Skeletal muscle cell (primary cell): ENCODE measurements at regions not wholly inside any gene's neighbourhood (a gene's known extent, or its start where the extent isn't known, plus 50 kb on each side); places are given as distances from the start of the nearest gene placed in this dataset.

ENCODE experiments used
- DNase-seq: peaks from one replicate; pipeline ENCODE4 v3.0.0-alpha.2; 2010; ENCODE audit warnings: low read depth
- H3K4me3 ChIP-seq: 2 replicates; pipeline ENCODE4 v1.5.1; 2011; ENCODE audit warnings: low read depth, mild to moderate bottlenecking, control low read depth, low read length, moderate library complexity

DNA sequence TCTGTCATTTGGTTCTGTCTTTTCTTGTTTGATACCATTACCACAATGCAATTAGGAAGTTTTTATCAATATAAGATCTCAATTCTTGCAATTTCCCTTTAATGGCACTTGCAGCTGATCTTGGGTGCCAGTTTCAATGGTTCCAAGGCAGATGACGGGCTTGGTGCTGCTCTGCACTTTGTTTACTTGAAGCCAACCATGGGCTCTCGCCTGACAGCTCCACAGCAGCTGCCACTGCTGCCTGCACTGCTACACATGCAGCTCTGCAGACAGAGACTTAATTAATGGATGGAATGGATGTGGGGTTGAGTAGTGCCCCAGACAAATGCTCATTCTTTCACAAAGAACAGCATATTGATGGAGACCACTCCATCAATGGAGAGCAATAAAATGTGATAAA is 1024.3 kb upstream of the EPHA7 start:
- no peak for DNase-seq
- H3K4me3 ChIP-seq: no peak overlapping the region

DNA sequence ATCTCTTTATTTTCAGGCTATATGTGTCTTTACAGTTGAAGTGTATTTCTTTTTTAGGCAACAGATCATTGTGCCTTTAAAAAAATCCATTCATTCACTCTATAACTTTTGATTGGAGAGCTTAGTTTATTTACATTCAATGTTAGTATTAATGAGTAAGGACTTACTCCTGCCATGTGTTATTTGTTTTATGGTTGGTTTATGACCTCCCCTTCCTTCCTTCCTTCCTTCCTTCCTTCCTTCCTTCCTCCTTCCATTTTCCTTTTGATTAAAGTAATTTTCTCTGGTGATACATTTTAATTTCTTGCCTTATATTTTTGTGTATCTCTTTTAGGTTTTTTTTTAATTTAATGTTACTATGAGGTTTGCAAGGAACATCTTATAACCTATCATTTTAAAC is 1005.3 kb upstream of the EPHA7 start:
- no peak overlapping the region for H3K4me3 ChIP-seq
- no peak for DNase-seq

DNA sequence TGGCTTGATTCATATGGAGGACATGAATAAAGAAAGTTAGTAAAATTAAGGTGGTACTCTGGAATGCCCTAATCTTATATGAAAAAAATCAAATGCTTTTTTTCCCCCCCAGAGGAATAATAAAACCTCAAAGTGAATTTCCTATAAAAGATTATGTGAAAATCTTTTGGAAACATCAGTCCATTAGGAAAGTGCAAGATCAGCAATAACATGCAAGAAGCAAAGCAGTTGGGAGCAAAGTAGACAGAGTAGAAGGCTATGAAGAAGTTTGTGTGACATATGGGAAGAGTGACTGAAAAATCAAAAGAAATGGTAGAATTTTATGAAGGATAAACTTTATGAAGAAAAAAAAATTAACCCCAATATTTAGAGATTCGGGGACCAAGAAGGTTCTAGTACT is 998.0 kb upstream of the EPHA7 start:
- H3K4me3 ChIP-seq: no peak overlapping the region
- no peak for DNase-seq

DNA sequence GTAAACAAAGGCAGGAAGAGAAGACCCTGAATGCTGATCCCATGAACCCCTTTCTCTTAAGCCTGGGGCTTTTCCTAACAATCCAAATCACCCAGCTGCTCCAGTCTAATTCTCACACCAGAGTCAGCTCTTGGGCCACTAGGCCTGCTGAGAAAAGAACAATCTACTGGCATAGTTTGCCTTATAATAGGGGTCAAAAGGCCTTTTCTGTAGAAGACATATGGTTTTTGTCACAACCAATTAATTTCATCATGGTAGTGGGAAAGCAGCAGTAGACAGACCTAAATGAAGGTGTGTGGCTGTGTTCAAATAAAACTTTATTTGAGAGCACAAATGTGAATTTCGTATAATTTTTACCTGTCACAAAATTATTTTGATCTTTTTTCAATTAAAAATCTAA is 994.7 kb upstream of the EPHA7 start:
- no peak overlapping the region for H3K4me3 ChIP-seq
- DNase-seq: no peak

DNA sequence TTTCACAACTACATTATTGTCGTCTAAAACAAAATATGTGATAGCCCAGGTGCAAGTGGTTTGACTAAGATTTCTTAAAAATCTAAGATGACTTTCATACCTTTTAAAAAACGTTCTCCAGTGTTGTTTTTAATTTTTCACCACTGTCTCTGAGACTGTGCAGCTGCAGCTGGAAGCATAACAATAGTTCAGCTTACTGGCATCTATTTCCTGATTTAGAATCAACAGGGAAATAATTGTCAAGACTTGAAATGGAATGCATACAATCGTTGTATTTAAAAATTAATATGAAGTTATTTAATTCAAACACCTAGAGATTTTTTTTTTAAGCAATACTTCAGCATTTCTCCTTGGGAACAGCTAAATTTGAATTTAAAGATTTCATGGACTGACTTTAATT is 982.0 kb upstream of the EPHA7 start:
- no peak overlapping the region for H3K4me3 ChIP-seq
- no peak for DNase-seq

DNA sequence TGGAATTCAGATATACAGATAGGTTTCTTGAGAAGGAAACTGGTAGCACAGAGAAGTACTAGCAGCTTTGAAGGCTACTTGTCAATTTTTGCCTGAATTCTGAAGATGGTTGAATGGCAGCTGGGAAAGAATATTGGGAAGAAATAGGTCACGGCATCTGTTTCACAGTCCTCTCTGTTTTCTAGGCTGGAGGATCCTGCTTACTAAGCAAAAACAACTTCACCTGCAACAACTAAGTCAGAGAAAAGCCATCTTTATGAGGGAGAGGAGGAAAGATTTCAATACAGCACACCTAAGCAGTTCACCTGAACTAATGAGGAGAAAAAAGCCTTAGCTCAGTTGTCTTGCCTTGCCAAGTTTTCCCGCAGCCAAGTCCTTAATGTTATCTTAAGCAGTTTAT is 975.5 kb upstream of the EPHA7 start:
- H3K4me3 ChIP-seq: no peak overlapping the region
- no peak for DNase-seq

DNA sequence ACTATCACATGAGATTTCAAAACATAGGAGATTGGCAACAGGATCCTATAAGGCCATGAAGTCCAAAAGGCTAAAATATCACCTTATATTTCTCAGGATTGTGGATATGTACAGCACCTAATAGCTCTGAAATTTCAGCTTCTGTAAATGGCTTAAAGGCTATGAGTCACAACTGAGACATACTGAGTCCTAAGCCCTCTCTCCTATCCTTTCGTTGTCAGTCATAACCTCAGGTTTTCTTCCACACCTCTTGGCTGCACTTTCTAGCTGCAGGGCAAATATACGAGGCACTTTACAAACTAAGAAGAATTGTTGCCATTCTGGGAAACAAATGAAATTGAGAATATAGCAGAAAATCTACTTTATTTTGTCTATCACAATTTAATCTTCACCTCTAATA is 969.9 kb upstream of the EPHA7 start:
- no peak overlapping the region for H3K4me3 ChIP-seq
- DNase-seq: no peak

DNA sequence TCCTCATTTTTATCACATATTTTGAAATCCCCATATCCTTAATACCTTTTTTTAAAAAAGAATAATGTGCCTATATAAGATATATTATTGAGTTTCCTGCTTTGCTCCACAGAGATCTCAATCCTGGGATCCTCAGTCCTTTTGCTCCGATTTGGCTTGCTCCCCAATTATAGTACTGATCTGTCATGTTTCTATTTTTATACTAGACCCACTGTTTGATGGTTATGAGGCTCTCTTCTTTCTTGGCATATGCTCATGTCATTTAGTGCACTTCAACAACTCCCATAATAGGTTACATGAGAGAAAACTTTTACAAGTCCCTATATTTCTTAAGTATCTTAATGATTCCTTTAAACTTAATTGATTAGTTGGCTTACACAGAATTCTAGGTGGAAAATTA is 958.5 kb upstream of the EPHA7 start:
- no peak for DNase-seq

DNA sequence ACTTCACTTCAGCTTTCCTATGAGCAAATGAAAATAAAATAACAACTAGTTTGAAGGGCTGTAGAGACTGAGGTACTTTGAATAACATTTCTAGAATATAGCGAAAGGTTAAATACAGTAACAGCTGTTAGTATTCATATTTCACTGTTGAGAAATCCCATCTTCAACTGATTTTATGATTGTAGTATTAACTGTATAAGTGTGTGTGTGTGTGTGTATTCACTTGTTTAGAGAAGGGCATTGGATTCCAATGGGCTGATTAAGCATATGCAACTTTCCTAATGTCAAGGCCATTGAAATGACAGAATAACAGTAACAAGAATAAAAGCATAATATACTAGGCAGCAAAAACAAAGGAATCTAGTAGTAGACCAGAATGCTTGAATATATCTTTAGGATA is 957.5 kb upstream of the EPHA7 start:
- no peak for DNase-seq
- H3K4me3 ChIP-seq: no peak overlapping the region

More for the DNA sequence above, 958.5 kb upstream of the EPHA7 start:
- H3K4me3 ChIP-seq: no peak overlapping the region

DNA sequence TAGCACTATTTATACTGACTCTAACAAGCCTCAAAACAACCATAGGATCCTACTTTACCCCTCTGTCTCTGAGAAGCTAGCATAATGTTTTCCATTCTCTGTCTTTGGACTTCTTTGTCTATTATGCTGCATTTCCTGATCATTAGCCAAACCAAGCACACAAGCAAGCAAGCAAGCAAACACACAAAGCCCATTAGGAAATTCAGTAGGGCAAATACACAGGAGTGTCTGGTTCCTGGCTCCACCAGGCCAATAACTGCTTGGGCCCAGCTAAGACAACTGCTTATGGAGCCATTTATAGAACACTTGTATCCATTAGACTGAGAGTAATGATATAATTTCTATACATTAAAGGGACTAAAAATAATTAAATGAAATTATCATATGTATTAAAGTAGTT is 952.9 kb upstream of the EPHA7 start:
- H3K4me3 ChIP-seq: no peak overlapping the region
- DNase-seq: no peak

DNA sequence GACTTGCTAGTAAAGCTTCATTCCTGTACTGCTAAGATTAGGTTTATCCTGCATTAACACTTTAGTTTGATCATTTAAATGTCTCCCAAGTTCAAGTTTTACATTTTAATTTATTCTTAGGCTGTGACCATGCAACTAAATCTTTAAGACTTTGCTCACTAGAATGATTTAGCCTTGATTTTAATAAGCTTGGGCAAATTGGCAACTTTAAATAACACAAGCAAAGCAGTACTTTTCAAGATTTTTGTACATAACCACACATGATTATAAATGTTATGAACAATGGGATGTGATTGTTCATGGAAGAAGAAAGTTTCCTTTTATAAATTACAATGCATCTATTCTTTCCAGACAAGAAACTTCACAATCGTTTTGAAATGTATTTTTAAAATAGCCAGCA is 948.0 kb upstream of the EPHA7 start:
- H3K4me3 ChIP-seq: no peak overlapping the region
- DNase-seq: no peak

DNA sequence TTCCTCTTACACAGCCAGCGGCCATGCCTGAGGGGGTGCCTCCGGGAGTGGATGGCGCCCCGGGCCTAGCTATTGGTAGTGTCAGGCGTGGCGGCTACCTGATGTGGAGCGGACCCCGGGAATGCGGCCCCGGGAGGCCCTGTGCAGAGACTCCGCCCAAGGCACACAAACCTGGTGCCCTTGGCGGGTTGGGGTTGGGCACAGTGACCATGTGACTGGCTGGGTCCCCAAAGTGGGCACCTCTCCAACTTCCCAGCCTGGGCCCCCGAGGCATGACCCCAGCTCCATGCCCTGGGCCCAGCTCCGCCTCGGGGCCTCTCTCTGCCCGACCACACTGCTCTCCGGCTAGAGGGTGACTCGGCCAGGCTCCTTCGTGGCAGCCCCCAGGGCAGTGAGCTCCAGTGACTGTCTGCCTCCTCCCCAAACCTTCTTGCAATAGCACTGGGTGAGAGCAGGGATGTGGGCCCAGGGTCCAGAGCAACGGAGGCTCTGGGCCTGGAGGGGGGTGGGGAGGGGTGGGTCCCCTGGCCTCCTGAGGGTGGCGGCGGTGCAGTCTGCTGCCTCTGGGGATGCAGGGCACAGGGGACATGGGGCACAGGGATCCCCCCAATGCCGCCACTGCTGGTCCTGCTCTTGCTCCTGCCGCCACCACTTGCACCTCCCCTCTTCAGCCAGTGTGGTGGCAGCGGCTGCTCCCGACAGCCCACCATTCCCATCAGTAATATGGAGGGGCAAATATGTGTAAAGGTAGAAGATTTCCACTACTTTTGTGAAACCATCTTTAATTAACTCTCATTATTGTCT is 942.9 kb upstream of the EPHA7 start:
- H3K4me3 ChIP-seq: no peak overlapping the region
- no peak for DNase-seq

DNA sequence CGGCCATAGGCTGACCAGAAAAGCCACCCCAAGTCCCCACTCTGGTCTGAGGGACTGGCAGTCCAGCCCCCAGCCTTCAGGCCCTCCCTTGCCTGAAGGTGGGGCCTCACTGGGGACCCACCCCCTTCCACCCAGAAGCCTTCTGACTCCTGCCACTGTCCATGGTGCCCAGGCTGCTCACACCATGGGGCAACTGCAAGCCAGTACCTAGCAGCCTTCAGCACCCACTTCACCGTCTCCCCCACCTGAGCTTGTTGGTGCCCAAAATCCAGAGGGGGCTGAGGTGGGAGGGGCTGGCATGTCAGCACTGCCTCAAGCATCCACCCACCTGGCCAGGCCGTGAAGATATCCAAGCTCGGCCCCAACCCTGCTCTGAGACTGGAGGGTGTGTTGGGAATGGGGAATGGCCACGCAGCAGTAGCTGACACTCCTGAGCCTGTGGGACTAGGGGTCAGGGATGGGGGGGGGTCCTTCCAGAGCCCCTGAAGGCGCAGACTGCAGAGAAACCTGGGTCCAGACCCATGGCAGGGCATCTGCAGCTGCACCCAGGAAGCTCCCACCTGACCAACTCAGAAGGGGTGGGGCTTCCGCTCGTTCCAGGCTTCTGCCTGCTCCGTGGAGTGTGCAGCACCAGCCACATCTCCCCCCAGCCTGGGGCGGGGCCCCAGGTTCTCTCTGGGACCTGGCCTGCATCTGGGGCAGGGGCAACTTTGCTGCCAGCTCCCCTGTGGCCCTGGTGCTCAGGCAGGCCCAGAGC is 942.1 kb upstream of the EPHA7 start:
- no peak for DNase-seq
- no peak overlapping the region for H3K4me3 ChIP-seq

DNA sequence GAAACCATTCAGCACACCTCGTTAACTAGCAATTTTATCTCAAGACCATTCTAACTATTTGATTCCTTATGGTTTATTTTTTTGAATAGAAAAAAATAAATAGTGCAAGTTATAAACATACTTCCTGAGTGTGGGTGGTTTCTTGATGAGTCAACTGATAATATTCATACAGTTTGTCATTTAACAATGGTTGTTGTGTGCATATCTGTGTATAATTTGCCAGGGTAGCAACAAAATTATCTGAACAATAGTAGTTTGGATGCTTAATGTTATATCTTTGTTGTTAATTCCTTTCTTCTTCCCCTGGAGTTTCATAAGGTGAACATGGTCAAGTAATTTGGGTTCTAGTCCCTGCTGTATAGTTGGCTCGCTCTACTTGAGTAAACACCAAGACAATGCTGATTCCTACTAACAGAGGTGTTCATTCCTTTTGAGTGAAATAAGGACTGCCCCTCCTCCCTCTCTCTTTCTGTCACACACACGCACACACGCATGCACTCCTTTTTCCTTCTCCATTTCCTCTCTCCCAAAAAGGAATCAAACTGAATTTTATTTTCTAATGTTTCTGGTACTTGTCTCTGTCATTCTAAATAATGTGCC is 938.1 kb upstream of the EPHA7 start:
- no peak for DNase-seq
- H3K4me3 ChIP-seq: no peak overlapping the region

DNA sequence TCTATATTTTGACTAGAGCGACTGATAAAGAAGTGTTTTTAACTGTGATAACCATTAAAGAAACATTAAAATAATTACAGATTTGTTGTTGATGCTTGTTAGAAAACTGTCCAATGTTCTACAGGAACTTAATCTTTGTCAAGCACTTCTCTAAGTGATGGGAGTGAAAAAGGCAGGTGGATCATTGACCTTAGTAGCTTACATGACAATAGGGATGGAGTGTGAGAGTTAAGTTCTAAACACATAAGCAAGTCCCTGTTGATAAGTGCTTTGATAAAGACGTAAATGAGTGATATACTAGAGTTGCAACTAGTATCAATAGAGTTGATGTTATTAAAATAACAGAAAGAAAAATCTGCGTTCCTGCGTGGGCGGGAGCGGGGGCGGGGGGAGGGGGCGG is 931.5 kb upstream of the EPHA7 start:
- no peak for DNase-seq
- no peak overlapping the region for H3K4me3 ChIP-seq

DNA sequence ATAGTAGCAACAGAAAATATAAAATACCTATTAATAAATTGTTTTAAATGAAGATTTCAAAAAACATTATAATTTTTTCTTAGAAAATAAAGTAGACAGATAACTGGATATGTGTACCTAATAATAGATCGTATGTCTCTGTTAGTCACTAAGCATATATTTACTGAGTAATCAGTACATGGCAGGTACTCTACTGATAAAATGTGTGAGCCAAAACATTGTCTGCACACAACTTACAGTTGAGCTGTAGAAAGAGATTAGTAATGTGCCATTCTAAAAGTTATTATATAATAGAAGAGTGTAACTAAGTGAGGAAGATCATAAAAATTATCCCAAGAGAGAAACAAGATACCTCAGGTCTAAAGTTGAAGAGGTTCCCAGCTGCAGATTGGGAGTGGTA is 929.9 kb upstream of the EPHA7 start:
- H3K4me3 ChIP-seq: no peak overlapping the region
- no peak for DNase-seq

DNA sequence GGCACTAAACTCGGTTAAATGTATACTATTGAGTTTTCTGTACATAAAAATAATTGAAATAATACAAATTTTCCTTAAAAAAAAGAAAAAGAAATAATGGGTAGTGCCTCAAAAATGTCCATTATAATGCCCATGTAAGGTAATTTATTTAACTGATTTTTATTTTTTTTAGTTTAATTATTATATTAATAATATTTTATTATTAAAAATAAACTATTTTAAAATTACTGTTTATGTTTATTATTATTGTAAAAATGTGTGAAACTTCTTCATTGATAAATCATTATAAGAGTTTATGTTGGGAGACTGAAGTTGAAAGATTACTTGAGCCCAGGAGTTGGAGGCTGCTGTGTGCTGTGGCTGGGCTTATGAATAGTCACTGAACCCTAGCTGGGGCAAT is 925.5 kb upstream of the EPHA7 start:
- DNase-seq: no peak
- H3K4me3 ChIP-seq: no peak overlapping the region

DNA sequence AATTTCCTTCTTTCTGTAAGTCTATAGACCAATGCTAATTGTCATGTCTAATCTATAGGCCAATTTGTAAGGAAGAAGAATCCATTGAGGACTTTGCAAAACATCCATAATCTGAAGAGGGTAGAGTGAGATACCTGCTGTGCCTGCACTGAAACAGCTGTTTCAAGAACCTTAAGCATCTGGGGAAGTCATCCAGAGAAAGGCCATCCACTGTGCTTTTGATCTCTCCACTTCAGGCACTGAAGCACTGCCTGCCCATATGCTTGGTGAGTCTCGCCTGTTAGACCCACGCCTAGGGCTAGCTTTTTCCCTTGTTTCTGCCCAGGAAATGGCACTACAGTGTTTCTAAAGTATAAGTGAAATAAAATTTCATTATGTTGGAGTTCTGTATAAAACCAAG is 921.8 kb upstream of the EPHA7 start:
- H3K4me3 ChIP-seq: no peak overlapping the region
- no peak for DNase-seq

DNA sequence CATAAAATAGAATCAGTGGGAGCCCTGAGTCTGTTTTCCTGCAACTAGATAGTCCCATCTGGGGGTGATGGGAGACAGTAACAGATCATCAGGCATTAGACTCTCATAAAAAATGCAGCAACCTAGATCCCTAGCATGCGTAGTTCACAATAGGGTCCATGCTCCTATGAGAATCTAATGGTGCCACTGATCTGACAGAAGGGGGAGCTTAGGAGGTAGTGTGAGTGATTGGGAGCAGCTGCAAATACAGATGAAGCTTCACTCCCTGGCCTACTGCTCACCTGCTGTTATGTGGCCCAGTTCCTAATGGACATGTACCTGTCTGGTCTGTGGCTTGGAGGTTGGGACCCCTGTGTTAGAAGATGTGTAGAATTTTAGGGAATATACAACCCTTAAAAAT is 904.5 kb upstream of the EPHA7 start:
- no peak for DNase-seq
- H3K4me3 ChIP-seq: no peak overlapping the region

DNA sequence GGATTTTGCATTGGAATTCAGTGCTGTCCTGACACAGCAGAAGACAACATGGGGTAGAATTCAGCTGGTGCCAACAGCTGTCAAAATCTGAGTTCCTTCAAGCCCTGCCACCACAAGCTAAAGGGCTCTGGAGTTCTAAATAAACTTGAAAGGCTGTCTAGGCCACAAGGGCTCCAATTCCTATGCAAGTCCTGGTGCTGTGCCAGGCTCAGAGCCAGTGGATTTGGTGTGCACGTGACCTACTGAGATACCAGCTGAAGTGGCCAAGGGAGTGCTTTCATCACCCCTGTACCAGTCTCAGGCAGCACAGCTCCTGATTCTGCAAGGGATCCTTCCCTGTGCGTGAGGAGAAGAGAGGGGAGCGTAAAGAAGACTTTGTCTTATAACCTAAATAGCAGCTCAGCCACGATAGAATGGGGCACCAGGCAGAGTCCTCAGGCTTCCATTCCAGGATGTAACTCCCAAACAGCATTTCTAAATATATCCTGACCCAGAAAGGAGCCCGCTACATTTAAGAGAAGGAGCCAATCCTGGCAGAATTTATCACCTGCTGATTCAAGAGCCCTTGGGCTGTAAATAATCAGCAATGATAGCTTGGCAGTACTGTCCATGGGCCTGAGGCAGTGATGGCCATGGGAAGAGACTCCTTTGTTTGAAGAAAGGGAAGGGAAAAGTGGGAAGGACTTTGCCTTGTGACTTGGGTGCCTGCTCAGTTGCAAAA is 881.2 kb upstream of the EPHA7 start:
- H3K4me3 ChIP-seq: no peak overlapping the region
- no peak for DNase-seq
